Activated naive CD4-positive, alpha-beta T cell treated with anti-CD3 and anti-CD28 coated beads, Interleukin-2, amount 50 U/mL, for 16 hours (primary cell): ENCODE measurements at regions not wholly inside any gene's neighbourhood (a gene's known extent, or its start where the extent isn't known, plus 50 kb on each side); places are given as distances from the start of the nearest gene placed in this dataset.
A peak's percentile ranks its signal among the peaks of the same experiment; 100 is the strongest.

Experiments
- DNase-seq: peaks from one replicate; pipeline ENCODE4 v3.0.0-alpha.2; 2020

DNA sequence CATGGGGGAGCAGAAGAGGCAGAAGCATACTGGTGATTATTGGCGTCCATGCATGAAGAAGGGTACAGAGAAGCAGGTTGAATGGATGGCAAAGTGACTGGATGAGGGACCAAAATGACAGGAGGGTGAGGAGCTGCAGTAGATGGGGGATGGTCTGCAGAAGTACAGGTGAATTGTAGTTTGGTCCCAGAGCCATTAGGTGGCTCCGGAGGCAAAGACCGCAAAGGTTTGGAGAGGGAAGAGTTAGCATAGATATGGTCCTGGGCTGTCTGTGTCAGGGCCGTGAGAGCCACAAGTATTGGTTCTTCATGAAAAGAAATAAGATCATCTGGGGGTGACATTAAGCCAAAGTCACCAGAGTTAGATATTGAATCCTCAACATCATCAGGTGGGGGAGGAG lies 59.0 kb upstream of the ZNF726 start:
- no peak for DNase-seq

DNA sequence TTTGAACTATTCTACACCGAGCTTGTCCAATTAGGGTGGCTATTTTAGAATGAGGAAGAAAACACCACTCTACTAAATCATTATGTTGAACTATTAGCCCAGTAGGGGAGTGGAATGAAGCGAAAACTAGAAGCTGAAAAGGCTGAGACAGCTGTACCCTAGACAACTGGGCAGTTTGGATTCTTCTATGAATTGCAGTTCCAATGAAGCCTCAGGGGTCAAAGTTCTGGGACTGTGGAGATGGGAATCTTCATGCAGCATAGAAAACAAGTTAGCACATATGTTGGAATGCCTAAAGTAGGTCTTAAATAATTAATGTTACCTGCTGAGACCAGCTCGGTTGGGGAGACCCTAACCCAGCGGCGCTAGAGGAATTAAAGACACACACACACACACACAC lies 62.7 kb upstream of the ZNF726 start:
- DNase-seq: no peak

DNA sequence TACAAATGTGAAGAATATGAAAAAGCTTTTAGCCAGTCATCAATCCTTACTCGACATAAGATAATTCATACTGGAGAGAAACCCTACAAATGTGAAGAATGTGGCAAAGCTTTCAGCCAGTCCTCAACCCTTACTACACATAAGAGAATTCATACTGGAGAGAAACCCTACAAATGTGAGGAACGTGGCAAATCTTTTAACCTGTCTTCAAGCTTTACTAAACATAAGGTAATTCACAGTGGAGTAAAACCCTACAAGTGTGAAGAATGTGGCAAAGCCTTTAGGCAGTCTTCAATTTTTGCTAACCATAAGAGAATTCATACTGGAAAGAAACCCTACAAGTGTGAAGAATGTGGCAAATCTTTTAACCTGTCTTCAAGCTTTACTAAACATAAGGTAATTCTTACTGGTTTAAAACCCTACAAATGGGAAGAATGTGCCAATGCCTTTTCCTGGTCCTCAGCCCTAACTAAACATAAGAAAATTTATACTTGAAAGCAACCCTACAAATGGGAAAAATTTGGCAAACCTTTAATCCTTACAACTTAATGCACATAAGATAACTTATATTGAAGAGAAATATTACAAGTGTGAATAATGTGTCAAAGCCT lies 74.1 kb upstream of the ZNF681 start:
- no peak for DNase-seq

DNA sequence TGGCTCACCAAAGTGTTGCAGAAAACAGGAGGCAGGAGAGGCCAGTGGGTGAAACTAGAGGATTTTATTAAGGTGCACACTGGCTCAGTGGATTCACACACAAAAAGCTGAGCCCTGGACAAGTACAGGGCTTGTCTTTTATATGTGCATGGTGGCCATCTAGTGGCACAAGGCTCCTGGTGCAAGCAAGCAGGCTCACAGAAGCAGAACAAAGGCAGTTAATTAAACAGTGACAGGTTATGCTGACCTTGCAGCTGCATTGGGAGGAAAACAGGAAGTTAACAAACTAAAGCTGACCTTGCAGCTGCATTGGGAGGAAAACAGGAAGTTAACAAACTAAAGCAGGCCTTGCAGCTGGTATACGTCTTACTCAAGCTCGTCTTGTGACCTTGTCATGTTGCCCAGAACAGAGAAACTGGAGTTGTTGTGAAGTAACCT lies 65.3 kb upstream of the ZNF681 start:
- no peak for DNase-seq

DNA sequence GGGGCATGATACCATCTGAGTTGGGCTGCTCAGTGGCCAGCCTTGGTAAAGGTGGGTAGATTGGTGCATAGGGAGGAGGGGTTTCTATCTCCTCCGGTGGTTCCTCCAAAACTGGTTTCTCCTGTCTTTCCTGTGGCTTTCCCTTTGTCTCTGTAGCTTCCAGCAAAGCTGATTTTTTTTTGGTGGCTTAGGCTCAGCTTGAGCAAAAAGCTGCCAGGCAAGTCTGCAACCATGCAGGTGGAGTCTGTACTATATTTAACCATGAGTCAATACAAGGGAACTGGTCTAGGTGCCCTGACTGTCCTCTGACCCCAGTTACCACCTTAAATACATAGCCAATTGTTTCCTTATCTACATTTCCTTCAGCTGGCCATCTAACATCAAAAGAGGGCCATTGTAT lies 64.0 kb upstream of the ZNF681 start:
- no peak for DNase-seq

DNA sequence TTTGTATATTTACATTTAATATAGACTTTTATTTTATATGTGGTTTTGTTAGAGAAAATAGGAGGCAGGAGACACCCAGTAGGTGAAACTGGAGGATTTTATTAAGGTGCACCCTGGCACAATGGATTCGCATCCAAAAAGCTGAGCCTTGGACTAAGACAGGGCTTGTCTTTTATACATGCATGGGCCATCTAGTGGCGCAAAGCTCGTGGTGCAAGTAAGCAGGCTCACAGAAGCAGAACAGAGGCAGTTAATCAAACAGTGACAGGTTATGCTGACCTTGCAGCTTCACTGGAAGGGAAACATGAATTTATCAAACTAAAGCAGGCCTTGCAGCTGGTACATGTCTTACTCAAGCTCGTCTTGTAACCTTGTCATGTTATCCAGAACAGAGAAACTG lies 58.8 kb upstream of the ZNF681 start:
- peak; percentile 39 for DNase-seq

DNA sequence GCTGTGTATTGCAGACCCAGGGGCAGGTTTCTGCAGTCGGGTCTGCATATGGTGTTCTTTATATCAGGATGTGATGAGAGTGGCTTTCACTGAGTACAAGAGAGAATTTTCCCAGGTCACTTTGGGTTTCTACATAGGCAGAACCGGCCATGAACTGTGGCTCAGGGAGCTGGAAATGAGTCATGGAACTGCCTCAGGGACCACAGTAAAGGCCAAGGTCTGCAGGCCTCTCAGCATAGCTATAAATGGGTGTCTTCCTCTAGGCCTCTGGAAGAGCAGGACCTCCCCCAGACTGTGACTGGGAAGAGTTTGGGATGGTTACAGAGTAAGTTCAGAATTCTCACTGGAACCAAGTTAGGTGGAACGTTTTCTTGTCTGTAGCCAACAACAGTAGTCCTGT lies 51.8 kb upstream of the ZNF681 start:
- no peak for DNase-seq
